ENCODE measurements at regions not wholly inside any gene's neighbourhood (a gene's known extent, or its start where the extent isn't known, plus 50 kb on each side); places are given as distances from the start of the nearest gene placed in this dataset.

GRCh38 chr7:22934473-22935065 lies 79.4 kb downstream of the HYCC1 start:
- no peak overlapping the region for H3K27ac Mint-ChIP-seq (ENCODE audit: unreplicated experiment)
- no peak for DNase-seq (ENCODE audit: extremely low spot score, unreplicated experiment)
- no peaks in the 10 kb centered on the region for H3K27me3 Mint-ChIP-seq (ENCODE audit: unreplicated experiment)
- peaks cover 16% of the 10 kb centered on the region for H3K9me3 Mint-ChIP-seq (ENCODE audit: unreplicated experiment)
- no peaks in the 10 kb centered on the region for H3K4me1 Mint-ChIP-seq (ENCODE audit: unreplicated experiment)
- peaks cover 6% of the 10 kb centered on the region for H3K36me3 Mint-ChIP-seq (ENCODE audit: unreplicated experiment)
- no peak overlapping the region for H3K4me3 Mint-ChIP-seq (ENCODE audit: unreplicated experiment)
- TF ChIP-seq, protein P1, sequence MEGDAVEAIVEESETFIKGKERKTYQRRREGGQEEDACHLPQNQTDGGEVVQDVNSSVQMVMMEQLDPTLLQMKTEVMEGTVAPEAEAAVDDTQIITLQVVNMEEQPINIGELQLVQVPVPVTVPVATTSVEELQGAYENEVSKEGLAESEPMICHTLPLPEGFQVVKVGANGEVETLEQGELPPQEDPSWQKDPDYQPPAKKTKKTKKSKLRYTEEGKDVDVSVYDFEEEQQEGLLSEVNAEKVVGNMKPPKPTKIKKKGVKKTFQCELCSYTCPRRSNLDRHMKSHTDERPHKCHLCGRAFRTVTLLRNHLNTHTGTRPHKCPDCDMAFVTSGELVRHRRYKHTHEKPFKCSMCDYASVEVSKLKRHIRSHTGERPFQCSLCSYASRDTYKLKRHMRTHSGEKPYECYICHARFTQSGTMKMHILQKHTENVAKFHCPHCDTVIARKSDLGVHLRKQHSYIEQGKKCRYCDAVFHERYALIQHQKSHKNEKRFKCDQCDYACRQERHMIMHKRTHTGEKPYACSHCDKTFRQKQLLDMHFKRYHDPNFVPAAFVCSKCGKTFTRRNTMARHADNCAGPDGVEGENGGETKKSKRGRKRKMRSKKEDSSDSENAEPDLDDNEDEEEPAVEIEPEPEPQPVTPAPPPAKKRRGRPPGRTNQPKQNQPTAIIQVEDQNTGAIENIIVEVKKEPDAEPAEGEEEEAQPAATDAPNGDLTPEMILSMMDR (IDR thresholded peaks at IDR 0.05), result no peak

GRCh38 chr7:22934023-22934422 lies 79.9 kb downstream of the HYCC1 start:
- peaks cover 6% of the 10 kb centered on the region for H3K36me3 Mint-ChIP-seq (ENCODE audit: unreplicated experiment)
- no peaks in the 10 kb centered on the region for H3K4me1 Mint-ChIP-seq (ENCODE audit: unreplicated experiment)
- no peak for DNase-seq (ENCODE audit: extremely low spot score, unreplicated experiment)
- H3K27ac Mint-ChIP-seq (ENCODE audit: unreplicated experiment), result no peak overlapping the region
- H3K27me3 Mint-ChIP-seq (ENCODE audit: unreplicated experiment), result no peaks in the 10 kb centered on the region
- H3K4me3 Mint-ChIP-seq (ENCODE audit: unreplicated experiment), result no peak overlapping the region
- peaks cover 16% of the 10 kb centered on the region for H3K9me3 Mint-ChIP-seq (ENCODE audit: unreplicated experiment)
- TF ChIP-seq, protein P1 (IDR thresholded peaks at IDR 0.05), result no peak

DNA sequence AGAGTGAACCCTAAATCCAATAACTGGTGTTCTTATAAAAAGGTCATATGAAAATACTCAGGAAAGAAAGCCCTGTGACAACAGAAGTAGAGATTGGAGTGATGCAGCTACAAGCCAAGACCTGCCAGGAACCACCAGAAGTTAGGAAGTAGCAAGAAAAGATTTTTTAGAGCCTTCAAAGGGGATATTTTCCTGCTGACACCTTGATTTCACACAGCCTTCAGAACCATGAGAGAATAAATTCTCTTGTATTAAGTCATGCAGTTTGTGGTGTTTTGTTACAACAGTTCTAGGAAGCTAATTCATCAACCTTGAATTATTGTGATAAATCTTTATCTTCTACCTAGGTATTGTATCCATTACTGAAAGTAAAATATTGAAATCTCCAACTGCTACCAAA lies 81.0 kb downstream of the HYCC1 start:
- no peak for DNase-seq (ENCODE audit: extremely low spot score, unreplicated experiment)
- Mint-ChIP-seq H3K27ac (ENCODE audit: unreplicated experiment) (no peak overlapping the region), H3K4me3 (ENCODE audit: unreplicated experiment) (no peak overlapping the region), H3K4me1 (ENCODE audit: unreplicated experiment) (no peaks in the 10 kb centered on the region), H3K27me3 (ENCODE audit: unreplicated experiment) (no peaks in the 10 kb centered on the region), H3K9me3 (ENCODE audit: unreplicated experiment) (peaks cover 16% of the 10 kb centered on the region), H3K36me3 (ENCODE audit: unreplicated experiment) (peaks cover 6% of the 10 kb centered on the region)
- TF ChIP-seq, protein P1 (IDR thresholded peaks at IDR 0.05), result no peak

- no peaks in the 10 kb centered on the region for H3K4me1 Mint-ChIP-seq (ENCODE audit: unreplicated experiment)
- no peak for DNase-seq (ENCODE audit: extremely low spot score, unreplicated experiment)
- TF ChIP-seq, protein P1 (IDR thresholded peaks at IDR 0.05), result no peak
- no peaks in the 10 kb centered on the region for H3K27me3 Mint-ChIP-seq (ENCODE audit: unreplicated experiment)
- H3K9me3 Mint-ChIP-seq (ENCODE audit: unreplicated experiment), result peaks cover 16% of the 10 kb centered on the region
- H3K36me3 Mint-ChIP-seq (ENCODE audit: unreplicated experiment), result peaks cover 6% of the 10 kb centered on the region
- H3K4me3 Mint-ChIP-seq (ENCODE audit: unreplicated experiment), result no peak overlapping the region
- no peak overlapping the region for H3K27ac Mint-ChIP-seq (ENCODE audit: unreplicated experiment)
These were observed 82.9 kb downstream of the HYCC1 start for GRCh38 chr7:22931011-22931410.

DNA sequence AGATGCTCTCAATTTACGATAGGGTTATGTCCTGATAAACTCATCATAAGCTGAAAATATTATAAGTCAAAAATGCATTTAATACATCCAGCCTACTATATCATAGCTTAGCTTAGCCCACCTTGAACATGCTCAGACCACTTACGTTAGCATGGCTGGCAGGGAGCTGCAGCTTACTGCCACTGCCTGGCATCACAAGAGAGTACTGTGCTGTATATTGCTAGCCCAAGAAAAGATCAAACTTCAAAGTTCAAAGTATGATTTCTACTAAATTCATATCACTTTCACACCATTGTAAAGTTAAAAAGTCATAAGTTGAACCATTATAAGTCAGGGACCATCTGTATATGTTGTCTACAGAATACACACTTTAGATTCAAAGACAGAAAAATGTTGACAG lies 91.6 kb downstream of the HYCC1 start:
- H3K9me3 Mint-ChIP-seq (ENCODE audit: unreplicated experiment), result peaks cover 8% of the 10 kb centered on the region
- no peaks in the 10 kb centered on the region for H3K27me3 Mint-ChIP-seq (ENCODE audit: unreplicated experiment)
- H3K4me1 Mint-ChIP-seq (ENCODE audit: unreplicated experiment), result peaks cover 3% of the 10 kb centered on the region
- TF ChIP-seq, protein P1 (IDR thresholded peaks at IDR 0.05), result no peak
- peaks cover 6% of the 10 kb centered on the region for H3K36me3 Mint-ChIP-seq (ENCODE audit: unreplicated experiment)
- H3K4me3 Mint-ChIP-seq (ENCODE audit: unreplicated experiment), result no peak overlapping the region
- H3K27ac Mint-ChIP-seq (ENCODE audit: unreplicated experiment), result no peak overlapping the region
- no peak for DNase-seq (ENCODE audit: extremely low spot score, unreplicated experiment)
